Epithelial cell of esophagus (primary cell): ENCODE measurements at regions not wholly inside any gene's neighbourhood (a gene's known extent, or its start where the extent isn't known, plus 50 kb on each side); places are given as distances from the start of the nearest gene placed in this dataset.
A peak's percentile ranks its signal among the peaks of the same experiment; 100 is the strongest.
"Not testable (repeated sequence)": the region's sequence is repeated elsewhere in the genome, so short reads cannot be mapped to it uniquely, and the experiment has no call there.

Source experiments
- DNase-seq: peaks from one replicate; pipeline ENCODE4 v3.0.0; 2010; ENCODE audit warnings: low read depth
- H3K4me3 ChIP-seq: 2 replicates; pipeline ENCODE4 v1.5.1; 2011; ENCODE audit warnings: mild to moderate bottlenecking, low read length, control low read depth
- CTCF ChIP-seq: IDR thresholded peaks from 2 replicates; pipeline ENCODE4 v1.5.1; 2011; ENCODE audit warnings: low read depth, mild to moderate bottlenecking, low read length, control low read depth, inconsistent platforms; ENCODE audit not compliant: insufficient read depth; ENCODE audit errors: missing control alignments

GRCh38 chr12:67482751-67483661 is 165.5 kb upstream of the DYRK2 start:
- DNase-seq, result peak; percentile 66
- no peak overlapping the region for H3K4me3 ChIP-seq
- TF ChIP-seq CTCF, result no peak

- no peak for TF ChIP-seq CTCF
- no peak overlapping the region for H3K4me3 ChIP-seq
These were observed 164.5 kb upstream of the DYRK2 start for GRCh38 chr12:67483871-67484554.

GRCh38 chr12:67484791-67485480 is 163.6 kb upstream of the DYRK2 start:
- DNase-seq, result peak; percentile 27
- TF ChIP-seq CTCF, result no peak
- H3K4me3 ChIP-seq, result no peak overlapping the region

More at GRCh38 chr12:67483871-67484554, 164.5 kb upstream of the DYRK2 start:
- peak; percentile 69 for DNase-seq

GRCh38 chr12:67486671-67487070 is 161.9 kb upstream of the DYRK2 start:
- no peak for TF ChIP-seq CTCF
- no peak for DNase-seq
- no peak overlapping the region for H3K4me3 ChIP-seq

- H3K4me3 ChIP-seq, DNase-seq: not testable (repeated sequence)
These were observed 160.2 kb upstream of the DYRK2 start for GRCh38 chr12:67488349-67488748.

- DNase-seq, result no peak
- TF ChIP-seq CTCF, result no peak
- no peak overlapping the region for H3K4me3 ChIP-seq
These were observed 159.5 kb upstream of the DYRK2 start for GRCh38 chr12:67489007-67489406.

- TF ChIP-seq CTCF, result no peak
- no peak for DNase-seq
- no peak overlapping the region for H3K4me3 ChIP-seq
These were observed 152.0 kb upstream of the DYRK2 start for GRCh38 chr12:67496581-67496980.
